ENCODE measurements at regions not wholly inside any gene's neighbourhood (a gene's known extent, or its start where the extent isn't known, plus 50 kb on each side); places are given as distances from the start of the nearest gene placed in this dataset.
A peak's percentile ranks its signal among the peaks of the same experiment; 100 is the strongest.
"Not testable (repeated sequence)": the region's sequence is repeated elsewhere in the genome, so short reads cannot be mapped to it uniquely, and the experiment has no call there.

- Histone ChIP-seq H3F3A (ENCODE audit: low read depth) (no peaks in the 10 kb centered on the region), H3K4me3 (no peak overlapping the region), H3K79me2 (ENCODE audit: low read depth) (no peaks in the 10 kb centered on the region), H3K4me2 (peak overlapping the region; percentile 45), H2AFZ (replicated peaks) (peak overlapping the region; percentile 84), H3K36me3 (no peaks in the 10 kb centered on the region), H3K4me1 (peaks cover 9% of the 10 kb centered on the region), H3K9me3 (ENCODE audit: low read depth) (no peaks in the 10 kb centered on the region), H3K27me3 (no peaks in the 10 kb centered on the region), H3K9ac (no peak overlapping the region), H4K20me1 (ENCODE audit: low read depth) (no peaks in the 10 kb centered on the region), H3K27ac (no peak overlapping the region)
- H3K36me3 Mint-ChIP-seq, result no peaks in the 10 kb centered on the region
- DNase-seq (ENCODE audit: low spot score), result peak; percentile 72
- no peaks in the 10 kb centered on the region for H3K9me3 Mint-ChIP-seq
- H3K27ac Mint-ChIP-seq, result no peak overlapping the region
- H3K4me3 Mint-ChIP-seq, result no peak overlapping the region
- TF ChIP-seq EZH2 (IDR thresholded peaks at IDR 0.05) (no peak), CTCF (IDR thresholded peaks at IDR 0.05) (peak; percentile 69)
- peaks cover 16% of the 10 kb centered on the region for H3K4me1 Mint-ChIP-seq
- peaks cover 4% of the 10 kb centered on the region for H3K27me3 Mint-ChIP-seq (ENCODE audit: insufficient read depth, low read depth)
These were observed 74.8 kb upstream of the GRIN2A start for GRCh38 chr16:10256784-10257641.

GRCh38 chr16:10257642-10258251 is 75.5 kb upstream of the GRIN2A start:
- H3K4me1 Mint-ChIP-seq, result peaks cover 13% of the 10 kb centered on the region
- H3K79me2 ChIP-seq (ENCODE audit: low read depth); H3K27ac Mint-ChIP-seq; H3K9ac ChIP-seq; H3K4me3 Mint-ChIP-seq; H3K4me3 ChIP-seq; H3K27ac ChIP-seq; H3K9me3 Mint-ChIP-seq; H3F3A ChIP-seq (ENCODE audit: low read depth); H4K20me1 ChIP-seq (ENCODE audit: low read depth); H3K36me3 ChIP-seq; DNase-seq (ENCODE audit: low spot score); H3K27me3 Mint-ChIP-seq (ENCODE audit: insufficient read depth, low read depth); H3K4me2 ChIP-seq; H3K27me3 ChIP-seq; H3K36me3 Mint-ChIP-seq; H3K4me1 ChIP-seq; H3K9me3 ChIP-seq (ENCODE audit: low read depth): not testable (repeated sequence)
- peak overlapping the region; percentile 84 for H2AFZ ChIP-seq (replicated peaks)

- not testable (repeated sequence) for H4K20me1 ChIP-seq (ENCODE audit: low read depth); H3K4me3 Mint-ChIP-seq; H3K4me2 ChIP-seq; H3K9me3 Mint-ChIP-seq; H3K79me2 ChIP-seq (ENCODE audit: low read depth); H3K27ac ChIP-seq; H3K9me3 ChIP-seq (ENCODE audit: low read depth); H3K36me3 ChIP-seq; H3K4me1 ChIP-seq; H3F3A ChIP-seq (ENCODE audit: low read depth); H2AFZ ChIP-seq (replicated peaks); H3K27ac Mint-ChIP-seq; H3K4me3 ChIP-seq; H3K36me3 Mint-ChIP-seq; H3K27me3 Mint-ChIP-seq (ENCODE audit: insufficient read depth, low read depth); H3K27me3 ChIP-seq; H3K9ac ChIP-seq; DNase-seq (ENCODE audit: low spot score)
- H3K4me1 Mint-ChIP-seq, result peaks cover 15% of the 10 kb centered on the region
These were observed 76.8 kb upstream of the GRIN2A start for GRCh38 chr16:10258930-10259603.

- Histone ChIP-seq H3K4me1 (peaks cover 9% of the 10 kb centered on the region), H3K27ac (no peak overlapping the region), H3K36me3 (no peaks in the 10 kb centered on the region), H3K79me2 (ENCODE audit: low read depth) (no peaks in the 10 kb centered on the region), H4K20me1 (ENCODE audit: low read depth) (no peaks in the 10 kb centered on the region), H3K9ac (no peak overlapping the region), H3F3A (ENCODE audit: low read depth) (no peaks in the 10 kb centered on the region), H3K27me3 (no peaks in the 10 kb centered on the region), H3K9me3 (ENCODE audit: low read depth) (no peaks in the 10 kb centered on the region), H3K4me3 (no peak overlapping the region), H2AFZ (replicated peaks) (no peak overlapping the region), H3K4me2 (no peak overlapping the region)
- TF ChIP-seq CTCF (IDR thresholded peaks at IDR 0.05) (no peak), EZH2phosphoT487 (IDR thresholded peaks at IDR 0.05) (no peak), EZH2 (IDR thresholded peaks at IDR 0.05) (no peak)
- H3K4me1 Mint-ChIP-seq, result peaks cover 13% of the 10 kb centered on the region
- H3K9me3 Mint-ChIP-seq, result no peaks in the 10 kb centered on the region
- H3K27me3 Mint-ChIP-seq (ENCODE audit: insufficient read depth, low read depth), result peaks cover 2% of the 10 kb centered on the region
- no peak overlapping the region for H3K27ac Mint-ChIP-seq
- H3K4me3 Mint-ChIP-seq, result no peak overlapping the region
- H3K36me3 Mint-ChIP-seq, result no peaks in the 10 kb centered on the region
- DNase-seq (ENCODE audit: low spot score), result no peak
These were observed 78.8 kb upstream of the GRIN2A start for GRCh38 chr16:10261077-10261476.

- not testable (repeated sequence) for H3K36me3 ChIP-seq; H4K20me1 ChIP-seq (ENCODE audit: low read depth); H3K9me3 ChIP-seq (ENCODE audit: low read depth); H3K9ac ChIP-seq; DNase-seq (ENCODE audit: low spot score); H3K4me3 Mint-ChIP-seq; H3K36me3 Mint-ChIP-seq; H3K4me3 ChIP-seq; H3K9me3 Mint-ChIP-seq; H3K27me3 Mint-ChIP-seq (ENCODE audit: insufficient read depth, low read depth); H3K27ac Mint-ChIP-seq; H3K79me2 ChIP-seq (ENCODE audit: low read depth); H3K27me3 ChIP-seq; H3K4me1 Mint-ChIP-seq; H3F3A ChIP-seq (ENCODE audit: low read depth); H3K4me2 ChIP-seq; H3K27ac ChIP-seq; H3K4me1 ChIP-seq; H2AFZ ChIP-seq (replicated peaks)
These were observed 79.3 kb upstream of the GRIN2A start for GRCh38 chr16:10261526-10261925.

All from neural progenitor cell (in vitro differentiated cells).